HG03565 (cell line): ENCODE measurements at regions not wholly inside any gene's neighbourhood (a gene's known extent, or its start where the extent isn't known, plus 50 kb on each side); places are given as distances from the start of the nearest gene placed in this dataset.
"Not testable (repeated sequence)": the region's sequence is repeated elsewhere in the genome, so short reads cannot be mapped to it uniquely, and the experiment has no call there.

Source experiments
- ATAC-seq: cut with Tn5 transposase; IDR thresholded peaks from one replicate; pipeline ENCODE4 v1.9.1; 2021; ENCODE audit warnings: mild to moderate bottlenecking, moderate library complexity; ENCODE audit not compliant: unreplicated experiment

GRCh38 chrY:6315917-6316316 lies 69.9 kb downstream of the TSPY2 start:
- not testable (repeated sequence) for ATAC-seq

DNA sequence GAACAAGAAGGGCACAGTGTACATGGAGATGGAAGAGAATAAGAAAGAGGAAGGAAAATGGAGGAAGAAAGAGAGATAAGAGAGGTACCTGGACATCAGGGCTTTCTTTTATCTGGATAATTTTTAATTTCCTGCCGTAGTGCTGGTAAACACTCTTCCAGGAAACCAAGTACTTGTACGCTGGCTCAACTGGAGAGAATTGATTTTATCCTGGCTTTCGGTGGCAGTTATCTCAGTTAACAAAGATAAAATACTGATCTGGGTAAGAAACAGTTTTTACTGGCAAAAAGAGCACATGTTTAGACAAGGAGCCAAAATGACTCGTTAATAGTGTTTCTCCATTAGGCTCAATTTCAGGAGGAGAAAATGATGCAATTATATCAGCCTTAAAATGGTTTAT lies 70.4 kb downstream of the TSPY2 start:
- ATAC-seq: not testable (repeated sequence)

DNA sequence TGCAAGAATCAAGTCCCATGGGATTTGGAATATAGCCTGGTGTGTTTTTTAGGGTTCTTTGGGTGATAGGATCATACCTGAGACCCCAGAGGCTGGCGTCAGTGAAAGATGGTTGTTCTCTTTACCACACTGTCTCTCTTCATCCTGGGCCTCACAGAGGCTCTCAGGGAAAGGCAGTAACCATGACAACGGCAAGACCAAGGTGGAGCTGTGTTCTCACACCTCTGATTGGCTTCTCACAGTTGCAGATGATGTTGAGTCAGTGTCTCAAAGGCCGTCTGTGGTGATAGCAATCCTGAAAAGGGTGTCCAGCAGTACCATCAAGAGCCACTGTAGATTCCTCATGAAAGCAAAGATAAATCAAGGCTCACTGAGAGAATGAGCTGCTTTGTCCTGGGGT lies 120.4 kb downstream of the TSPY2 start:
- not testable (repeated sequence) for ATAC-seq

DNA sequence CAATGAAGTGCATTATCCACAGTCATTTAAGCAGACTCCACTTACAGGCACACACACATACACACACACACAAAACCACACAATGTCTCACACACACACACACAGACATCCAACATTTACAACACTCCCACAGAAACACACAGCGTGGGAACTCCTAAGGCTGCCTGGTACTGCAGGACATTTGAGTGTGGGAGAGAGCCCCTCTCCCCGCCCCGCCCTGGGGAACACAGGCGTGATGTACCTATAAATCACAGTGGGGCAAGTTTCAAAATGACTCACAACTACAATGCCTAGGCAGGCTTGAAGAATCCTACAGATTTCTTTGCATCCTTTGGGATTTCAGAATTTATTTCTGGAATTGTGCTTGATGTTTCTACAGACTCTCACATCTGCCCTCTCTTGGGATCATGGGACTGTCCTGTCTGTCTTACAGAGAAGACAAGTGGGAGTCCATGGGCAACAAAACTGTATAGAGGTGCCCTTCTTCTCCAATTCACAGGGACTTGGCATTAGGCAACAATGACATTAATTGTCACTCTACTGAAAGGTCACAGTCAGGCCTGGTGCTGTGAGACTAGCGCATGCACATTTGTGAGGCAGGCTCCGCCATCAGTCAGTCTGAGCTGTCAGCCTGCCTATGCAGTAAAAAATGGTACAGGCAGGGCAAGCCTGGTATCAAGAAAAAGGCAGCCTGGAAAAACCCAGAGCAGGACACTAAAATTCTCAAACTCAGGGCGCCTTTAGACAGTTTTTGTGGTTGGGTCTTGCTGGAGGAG lies 136.6 kb downstream of the TSPY2 start:
- ATAC-seq: not testable (repeated sequence)

DNA sequence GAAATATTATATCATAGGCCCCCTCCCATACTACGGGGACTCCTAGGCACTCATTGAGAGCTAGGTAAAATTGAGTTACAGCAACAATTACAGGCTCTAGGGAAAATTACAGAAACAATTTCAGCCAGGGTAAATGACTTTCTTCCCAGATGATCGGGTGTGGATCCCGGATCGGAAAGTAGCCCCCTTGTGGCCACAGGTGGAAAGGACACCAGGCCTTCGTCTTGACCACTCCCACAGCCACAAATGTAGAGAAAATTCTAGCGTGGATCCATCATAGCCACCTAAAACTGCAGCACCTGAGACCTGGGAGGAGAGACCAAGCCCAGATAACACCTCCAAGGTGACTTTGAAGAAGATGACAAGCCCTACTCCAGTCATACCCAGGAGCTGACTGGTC lies 142.6 kb downstream of the TSPY2 start:
- ATAC-seq: not testable (repeated sequence)

GRCh38 chrY:6389561-6389960 lies 143.5 kb downstream of the TSPY2 start:
- peak; percentile 68 for ATAC-seq

DNA sequence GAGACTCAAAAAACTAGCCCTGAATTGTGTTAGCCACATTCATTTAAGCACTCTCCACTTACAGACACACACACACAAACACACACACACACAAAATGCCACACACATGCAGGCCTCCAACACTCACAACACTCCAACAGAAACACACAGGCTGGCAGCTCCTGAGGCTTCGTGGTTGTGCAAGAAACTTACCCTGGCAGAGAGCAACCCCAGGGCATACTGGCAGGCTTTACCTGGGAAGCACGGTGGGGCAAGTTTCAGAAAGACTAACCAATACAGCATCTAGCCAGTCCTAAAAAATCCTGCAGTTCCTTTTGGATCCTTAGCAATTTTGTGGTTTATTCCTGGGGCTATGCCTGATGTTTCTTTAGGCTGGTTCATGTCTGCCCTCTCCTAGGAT lies 146.2 kb downstream of the TSPY2 start:
- ATAC-seq: not testable (repeated sequence)

DNA sequence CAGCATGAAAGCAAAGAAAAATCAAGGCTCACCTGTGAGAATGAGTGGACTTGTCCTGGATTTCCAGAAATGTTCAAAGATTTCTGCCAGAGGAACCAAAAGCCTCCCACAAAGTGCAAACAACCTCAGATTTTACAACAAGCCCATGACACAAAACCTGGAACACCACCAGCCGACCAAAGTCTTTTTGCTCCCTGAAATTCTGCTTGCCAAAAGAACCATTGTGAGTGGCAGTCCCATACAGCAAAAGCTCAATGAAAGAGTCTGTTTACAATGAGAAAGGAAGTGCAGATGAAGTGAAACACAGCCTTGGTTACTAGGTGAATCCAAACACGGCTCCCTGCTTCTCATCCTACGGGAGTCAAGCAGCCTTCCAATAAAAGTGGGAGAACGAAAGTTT lies 147.2 kb downstream of the TSPY2 start:
- not testable (repeated sequence) for ATAC-seq

DNA sequence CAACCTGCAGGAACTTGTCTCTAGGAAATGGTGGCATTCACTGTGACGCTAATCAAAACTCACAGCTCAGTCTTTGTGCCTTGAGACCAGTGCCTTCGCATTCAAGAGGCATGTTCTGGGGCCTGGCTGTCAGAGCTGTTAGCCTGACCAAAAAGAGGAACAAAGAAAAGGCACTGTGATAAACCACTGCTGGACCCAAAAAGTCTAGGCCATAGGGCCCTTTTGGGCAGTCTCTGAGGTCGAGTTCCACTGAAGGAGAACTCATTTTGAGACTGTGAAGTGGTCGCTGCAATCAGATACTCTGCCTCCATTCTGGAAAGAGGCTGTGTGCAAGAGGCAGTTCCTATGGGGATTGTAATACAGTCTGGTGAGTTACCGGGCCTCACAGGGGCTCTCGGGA lies 149.0 kb downstream of the TSPY2 start:
- ATAC-seq: peak; percentile 86

- not testable (repeated sequence) for ATAC-seq
Observed at GRCh38 chrY:6401871-6402270, 155.8 kb downstream of the TSPY2 start.

DNA sequence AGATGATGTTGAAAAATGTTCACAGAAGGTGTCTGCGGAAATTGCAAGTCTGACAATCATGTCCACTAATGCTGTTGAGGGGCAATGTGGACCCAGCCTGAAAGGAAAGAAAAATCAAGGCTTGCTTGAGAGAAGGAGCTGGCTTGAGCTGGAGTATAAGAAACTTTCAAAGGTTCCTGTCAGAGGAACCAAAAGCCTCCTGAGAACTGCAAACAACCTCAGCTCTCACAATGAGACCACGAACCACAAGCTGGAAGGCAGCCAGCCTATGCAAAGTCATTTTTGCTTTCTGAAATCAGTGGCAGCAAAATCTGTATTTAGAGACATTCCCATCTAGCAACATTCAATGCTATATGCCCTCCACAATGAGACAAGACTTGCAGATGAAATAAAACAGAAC lies 160.8 kb downstream of the TSPY2 start:
- ATAC-seq: not testable (repeated sequence)

DNA sequence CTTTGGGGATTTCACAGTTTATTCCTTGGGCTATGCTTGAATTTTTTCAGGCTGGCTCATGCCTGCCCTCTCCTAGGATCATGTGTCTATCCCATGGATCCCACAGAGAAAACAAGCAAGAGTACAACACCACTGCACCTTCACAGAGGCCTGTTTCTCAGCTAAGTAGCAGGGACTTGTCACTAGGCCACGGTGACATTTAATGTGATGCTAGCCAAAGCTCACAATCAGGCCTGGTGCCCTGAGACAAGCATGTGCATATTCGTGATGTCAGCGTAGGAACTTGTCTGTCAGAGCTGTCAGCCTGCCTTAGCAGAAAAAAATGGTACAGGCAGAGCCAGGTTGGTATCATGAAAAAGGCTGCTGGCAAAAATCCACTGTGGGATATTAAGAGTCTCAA lies 173.1 kb downstream of the TSPY2 start:
- ATAC-seq: not testable (repeated sequence)

GRCh38 chrY:6426701-6427100 lies 180.7 kb downstream of the TSPY2 start:
- ATAC-seq: not testable (repeated sequence)

GRCh38 chrY:6445529-6445928 lies 199.5 kb downstream of the TSPY2 start:
- ATAC-seq: not testable (repeated sequence)

GRCh38 chrY:6447408-6447807 lies 201.4 kb downstream of the TSPY2 start:
- ATAC-seq: not testable (repeated sequence)

DNA sequence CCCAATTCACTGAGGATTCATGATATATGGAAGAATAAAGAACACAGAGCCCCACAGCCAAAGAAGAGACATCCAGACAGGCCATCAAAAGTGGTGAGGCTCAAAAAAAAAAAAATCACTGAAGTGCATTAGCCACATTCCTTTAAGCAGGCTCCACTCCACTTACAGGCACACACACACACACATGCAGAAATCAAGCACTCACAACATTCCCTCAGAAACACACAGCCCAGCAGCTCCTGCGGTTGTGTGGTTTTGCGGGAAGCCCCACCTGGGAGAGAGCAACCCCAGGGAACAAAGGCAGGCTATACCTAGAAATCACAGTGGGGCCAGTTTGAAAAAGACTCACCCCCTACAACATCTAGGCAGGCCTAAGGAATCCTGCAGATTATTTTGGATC lies 222.3 kb downstream of the TSPY2 start:
- ATAC-seq: not testable (repeated sequence)

GRCh38 chrY:6471848-6472247 lies 225.8 kb downstream of the TSPY2 start:
- ATAC-seq: not testable (repeated sequence)

DNA sequence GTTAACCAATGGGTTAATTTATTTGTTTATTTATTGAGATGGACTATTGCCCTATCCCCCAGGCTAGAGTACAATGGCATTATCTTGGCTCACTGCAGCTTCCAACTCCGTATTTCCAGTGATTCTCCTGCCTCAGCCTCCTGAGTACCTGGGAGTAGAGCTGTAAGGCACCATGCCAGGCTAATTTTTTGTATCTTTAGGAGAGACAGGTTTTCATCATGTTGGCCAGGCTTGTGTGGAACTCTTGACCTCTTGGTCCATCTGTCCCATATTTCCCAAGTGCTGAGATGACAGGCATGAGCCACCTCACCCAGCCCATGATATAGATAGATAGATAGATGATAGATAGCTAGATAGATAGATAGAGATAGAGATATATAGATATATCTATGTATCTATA lies 249.4 kb downstream of the TSPY2 start:
- not testable (repeated sequence) for ATAC-seq

DNA sequence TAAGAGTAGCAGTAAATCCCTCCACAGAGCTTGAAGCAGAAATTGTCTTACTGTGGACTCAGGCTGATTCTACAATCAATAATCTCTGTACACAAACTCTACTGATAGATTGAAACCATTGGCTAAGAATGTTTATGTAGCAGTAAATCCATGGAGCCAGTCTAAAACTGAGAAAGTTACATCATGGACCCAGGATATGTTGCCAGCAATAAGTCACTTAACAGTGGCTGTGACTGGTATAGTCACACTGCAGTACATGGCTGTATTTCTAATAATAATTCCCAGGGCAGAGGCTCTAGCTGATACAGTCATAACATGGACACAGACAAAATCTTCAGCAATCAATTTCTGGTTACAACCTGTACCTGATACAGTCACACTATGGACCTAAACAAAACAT lies 262.8 kb downstream of the TSPY2 start:
- ATAC-seq: not testable (repeated sequence)

DNA sequence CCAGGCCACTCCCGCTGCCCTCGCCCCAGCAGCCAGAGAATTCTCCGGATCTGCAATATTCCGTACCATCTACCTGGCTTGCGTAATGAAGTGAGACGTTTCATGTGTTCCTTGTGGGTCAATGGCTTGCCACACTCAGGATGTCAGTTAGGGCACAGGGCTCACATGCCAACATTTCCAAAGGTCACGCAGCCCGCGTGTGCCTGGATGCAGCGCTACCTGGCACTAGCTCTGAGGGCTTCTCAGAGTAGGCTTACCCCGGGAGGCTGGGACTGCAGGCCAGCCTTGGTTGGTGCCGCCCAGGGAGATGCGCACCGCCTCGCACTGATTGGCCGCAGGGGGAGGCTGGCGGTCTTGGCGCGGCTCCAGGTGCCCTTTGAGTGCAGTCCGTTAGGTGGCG lies 274.0 kb downstream of the TSPY2 start:
- not testable (repeated sequence) for ATAC-seq

DNA sequence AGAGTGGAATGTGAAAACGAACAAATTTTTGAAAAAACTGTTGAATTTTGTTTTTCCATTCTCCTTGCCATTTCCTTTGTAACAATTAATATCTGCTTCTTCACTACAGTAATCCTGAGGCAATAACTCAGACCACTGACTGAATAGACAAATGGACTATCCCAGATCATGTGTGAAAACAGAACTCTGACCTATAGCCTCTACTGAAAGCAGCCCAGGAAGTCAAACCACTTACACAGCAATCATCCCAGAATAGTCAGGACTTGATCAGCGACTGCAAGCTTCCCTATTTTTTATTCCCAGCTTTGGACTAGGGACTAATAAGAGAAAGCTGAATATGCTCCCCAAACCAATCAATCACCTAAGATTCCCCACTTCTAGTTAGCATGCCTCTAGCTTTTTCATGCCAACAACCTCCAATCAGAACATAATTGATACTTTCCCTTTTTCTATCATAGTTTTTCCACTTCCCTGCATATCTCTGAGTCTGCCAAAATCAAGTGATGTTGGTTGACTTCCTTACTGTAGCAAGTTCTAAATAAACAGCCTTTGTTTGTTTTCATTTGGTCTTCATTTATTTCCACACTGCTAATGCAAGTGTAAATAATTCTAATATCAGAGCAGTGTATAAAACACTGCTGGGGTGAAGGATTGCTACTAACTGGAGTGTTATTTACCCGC lies 298.2 kb downstream of the TSPY2 start:
- not testable (repeated sequence) for ATAC-seq

- ATAC-seq: not testable (repeated sequence)
Observed at GRCh38 chrY:6544757-6545083, 298.7 kb downstream of the TSPY2 start.
